ENCODE measurements at regions not wholly inside any gene's neighbourhood (a gene's known extent, or its start where the extent isn't known, plus 50 kb on each side); places are given as distances from the start of the nearest gene placed in this dataset.
"Not testable (repeated sequence)": the region's sequence is repeated elsewhere in the genome, so short reads cannot be mapped to it uniquely, and the experiment has no call there.

DNA sequence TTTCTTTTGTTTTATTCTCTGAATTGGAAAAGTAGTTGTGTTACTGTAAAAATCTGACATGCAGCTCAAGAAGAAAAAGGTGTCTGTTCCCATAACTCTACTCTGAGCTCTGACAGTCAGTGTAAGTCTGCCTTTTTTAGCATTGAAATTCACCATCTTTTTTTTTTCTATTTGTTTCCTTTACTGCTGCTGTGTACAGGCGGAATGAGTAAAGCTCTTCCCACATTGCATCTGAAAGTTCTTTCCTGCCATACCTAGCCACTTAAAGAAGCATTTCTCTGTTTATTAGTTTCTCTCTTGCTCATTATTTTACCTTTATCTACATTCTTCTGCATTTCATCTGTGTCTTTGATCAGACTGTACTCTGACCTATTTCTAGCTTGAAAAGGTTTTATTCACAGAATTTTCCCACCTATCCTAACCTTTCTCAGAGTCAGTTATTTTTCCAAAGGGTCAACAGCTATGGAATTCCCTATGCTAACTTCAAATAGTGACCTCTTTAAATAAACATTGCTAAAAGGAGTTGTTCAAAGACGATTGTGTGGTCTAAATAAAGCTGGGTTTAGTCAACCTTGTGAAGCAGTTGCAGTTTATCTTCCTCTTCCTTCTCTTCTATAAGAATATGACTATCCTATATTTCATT, 1303.1 kb upstream of the ZEB2 start:
- DNase-seq (ENCODE audit: low read depth) = no peak

DNA sequence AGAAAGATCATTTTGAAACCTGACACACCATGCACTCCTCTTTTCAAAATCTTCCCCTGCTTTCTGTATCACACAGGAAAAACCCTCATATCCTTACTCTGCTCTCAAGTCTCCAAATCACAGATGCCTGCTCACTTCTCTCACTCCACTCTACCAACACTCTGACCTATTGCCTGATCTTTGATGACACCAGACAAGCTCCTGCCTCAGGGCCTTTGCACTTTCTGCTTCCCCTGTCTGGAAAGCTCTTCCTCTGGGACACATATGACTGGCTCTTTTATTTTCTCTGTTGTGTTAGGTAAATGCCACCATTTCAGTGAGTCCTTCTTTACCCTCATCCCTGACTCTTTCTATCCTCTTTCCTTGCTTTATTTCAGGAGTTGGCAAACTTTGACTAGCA, 1300.7 kb upstream of the ZEB2 start:
- no peak for DNase-seq (ENCODE audit: low read depth)

DNA sequence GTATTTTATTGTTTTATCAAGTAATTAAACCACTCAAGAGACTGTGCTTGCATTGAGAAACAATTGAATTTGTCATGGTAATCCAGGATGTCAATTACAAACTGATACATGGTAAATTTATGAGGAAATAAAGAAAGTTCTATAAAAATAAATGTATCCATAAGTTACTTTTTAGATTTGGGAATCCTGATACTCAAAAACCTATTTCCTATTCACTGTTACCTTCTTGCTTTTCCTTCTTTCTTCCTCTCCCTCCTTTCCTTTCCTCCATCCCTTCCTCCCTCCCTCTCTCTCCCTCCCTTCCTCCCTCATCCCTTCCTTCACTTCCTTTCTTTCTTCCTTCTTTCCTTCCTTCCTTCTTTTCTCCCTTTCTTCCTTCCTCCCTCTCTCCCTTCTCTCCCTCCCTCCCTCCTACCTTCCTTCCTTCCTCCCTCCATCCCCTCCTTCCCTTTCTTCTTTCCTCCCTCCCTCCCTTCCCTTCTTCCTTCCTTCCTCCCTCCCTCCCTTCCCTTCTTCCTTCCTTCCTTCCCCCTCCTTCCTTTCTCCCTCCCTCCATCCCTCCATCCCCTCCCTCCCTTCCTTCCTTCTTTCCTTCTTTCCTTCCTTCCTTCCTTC, 1299.1 kb upstream of the ZEB2 start:
- no peak for DNase-seq (ENCODE audit: low read depth)

- no peak for DNase-seq (ENCODE audit: low read depth)
Observed at GRCh38 chr2:145815933-145816332, 1296.0 kb upstream of the ZEB2 start.

DNA sequence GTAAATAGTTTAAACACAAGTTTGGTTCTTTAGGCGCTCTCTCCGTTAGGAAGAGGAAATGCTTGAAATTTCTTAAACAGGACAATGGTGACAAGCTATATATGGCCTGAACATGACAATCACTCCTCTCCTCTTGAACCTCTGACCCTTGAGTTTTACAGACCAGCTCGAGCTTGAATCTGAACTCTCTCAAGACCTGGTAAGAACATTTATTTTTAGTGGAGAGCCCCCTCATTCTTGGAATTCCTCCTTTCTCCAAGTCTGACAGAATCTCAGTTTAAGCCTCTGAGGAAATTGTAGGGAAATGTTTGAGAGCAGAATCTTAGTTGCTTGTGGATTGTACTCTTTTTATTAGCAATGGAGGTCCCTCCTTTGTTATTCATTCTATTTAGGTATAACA, 1293.6 kb upstream of the ZEB2 start:
- no peak for DNase-seq (ENCODE audit: low read depth)

DNA sequence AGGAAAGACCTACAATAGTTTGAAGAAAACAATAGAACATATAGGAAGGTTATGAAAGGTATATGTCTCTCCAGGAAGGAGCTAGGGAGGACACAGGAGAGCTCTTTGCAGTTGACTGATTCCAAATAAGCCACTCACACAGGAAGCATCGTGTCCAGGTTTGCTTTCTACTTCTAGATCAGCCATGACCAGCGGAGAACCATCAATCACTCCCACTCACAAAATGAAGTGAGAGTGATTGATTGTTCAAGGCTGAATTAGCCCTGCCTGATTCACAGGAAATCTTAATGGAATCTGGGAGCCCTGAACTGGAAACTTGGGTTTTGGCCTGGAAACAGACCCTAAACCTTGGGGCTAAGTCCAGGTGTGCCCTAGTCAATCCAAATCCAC, 1292.2 kb upstream of the ZEB2 start:
- no peak for DNase-seq (ENCODE audit: low read depth)

GRCh38 chr2:145811276-145812164, 1291.6 kb upstream of the ZEB2 start:
- no peak for DNase-seq (ENCODE audit: low read depth)

DNA sequence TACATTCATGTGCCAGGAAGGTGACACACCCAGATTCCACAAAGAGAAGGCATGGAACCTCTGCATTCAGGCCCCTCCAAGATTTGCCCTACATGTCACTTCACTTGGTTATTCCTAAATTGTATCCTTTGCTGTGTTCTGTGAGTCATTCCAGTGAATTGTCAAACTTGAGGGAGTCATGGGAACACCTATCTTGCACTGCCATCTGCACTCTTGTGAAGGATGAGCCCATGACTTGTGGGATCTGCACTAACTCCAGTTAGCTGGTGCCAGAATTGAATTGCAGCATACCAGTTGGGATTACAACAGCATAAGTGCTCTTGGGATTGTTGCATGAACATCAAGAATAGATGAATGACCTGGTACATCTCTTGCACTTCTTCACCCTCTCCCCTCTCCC, 1288.0 kb upstream of the ZEB2 start:
- no peak for DNase-seq (ENCODE audit: low read depth)

DNA sequence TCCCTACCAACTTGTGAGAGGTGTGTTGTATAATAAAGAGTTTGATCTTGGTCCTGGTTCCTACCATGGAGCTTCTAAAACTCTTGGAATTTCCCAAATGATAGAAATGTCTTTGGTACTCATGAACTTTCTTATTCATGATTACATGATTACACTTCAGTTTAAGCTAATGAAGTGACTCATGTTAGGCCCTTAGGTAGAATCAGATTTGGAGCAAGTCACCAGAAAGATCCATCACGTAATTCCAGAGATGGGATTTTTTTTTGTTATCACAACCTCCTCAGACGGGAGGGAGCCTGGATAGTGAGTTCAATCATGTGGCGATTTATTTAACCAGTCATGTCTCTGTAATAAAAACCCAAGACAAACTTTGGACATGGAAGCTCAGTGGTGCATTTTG, 1287.6 kb upstream of the ZEB2 start:
- DNase-seq (ENCODE audit: low read depth) = no peak

- DNase-seq (ENCODE audit: low read depth) = no peak
Observed at GRCh38 chr2:145806546-145806945, 1286.6 kb upstream of the ZEB2 start.

- DNase-seq (ENCODE audit: low read depth) = no peak
Observed at GRCh38 chr2:145802133-145802532, 1282.2 kb upstream of the ZEB2 start.

GRCh38 chr2:145801210-145801609, 1281.3 kb upstream of the ZEB2 start:
- DNase-seq (ENCODE audit: low read depth) = no peak

GRCh38 chr2:145800151-145801091, 1280.5 kb upstream of the ZEB2 start:
- DNase-seq (ENCODE audit: low read depth) = no peak

DNA sequence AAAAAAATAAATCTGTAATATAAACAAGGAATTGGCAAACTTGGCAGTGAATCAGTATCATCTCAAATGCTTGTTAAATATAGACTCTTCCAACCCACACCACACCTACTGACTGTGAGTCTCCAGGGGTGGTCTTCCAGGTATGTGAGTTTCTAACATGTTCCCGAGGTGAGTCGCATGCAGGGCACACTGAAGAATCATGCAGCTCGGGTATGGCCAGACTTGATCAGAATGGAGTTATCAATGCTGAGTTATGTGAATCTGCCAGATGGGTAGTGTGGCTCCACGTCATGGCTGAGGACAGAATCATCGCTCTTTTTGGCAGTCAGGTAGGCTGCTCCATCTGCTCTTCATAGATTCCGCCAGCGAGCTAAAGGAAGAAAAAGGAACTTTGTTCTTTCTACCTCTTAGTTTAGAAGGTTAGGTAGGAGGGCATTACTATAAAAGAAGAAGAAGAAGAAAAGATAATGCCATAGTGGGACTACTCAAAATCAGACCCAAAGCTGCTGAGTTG, 1279.7 kb upstream of the ZEB2 start:
- no peak for DNase-seq (ENCODE audit: low read depth)

DNA sequence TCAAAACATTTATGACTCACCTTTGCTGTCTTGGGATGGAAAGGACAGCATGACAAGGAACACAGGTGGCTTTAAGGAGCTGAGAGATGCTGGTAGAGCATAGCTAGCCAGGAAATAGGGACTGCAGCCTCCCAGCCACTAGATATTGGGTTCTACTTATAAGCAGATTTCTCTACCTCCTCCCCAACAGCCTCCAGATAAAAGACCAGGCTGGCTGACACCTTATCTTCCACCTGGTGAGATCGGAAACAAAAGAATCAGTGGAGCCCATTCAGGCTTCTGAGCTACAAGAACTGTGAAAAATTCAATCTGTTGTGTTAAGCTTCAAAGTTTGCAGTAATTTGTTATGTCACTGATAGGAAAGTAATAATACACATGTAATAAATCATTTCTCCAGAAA, 1278.5 kb upstream of the ZEB2 start:
- no peak for DNase-seq (ENCODE audit: low read depth)

- no peak for DNase-seq (ENCODE audit: low read depth)
Observed at GRCh38 chr2:145797692-145798091, 1277.8 kb upstream of the ZEB2 start.

GRCh38 chr2:145792745-145793144, 1272.8 kb upstream of the ZEB2 start:
- no peak for DNase-seq (ENCODE audit: low read depth)

GRCh38 chr2:145789636-145790035, 1269.7 kb upstream of the ZEB2 start:
- DNase-seq (ENCODE audit: low read depth) = no peak

- not testable (repeated sequence) for DNase-seq (ENCODE audit: low read depth)
Observed at GRCh38 chr2:145787597-145788361, 1267.9 kb upstream of the ZEB2 start.

- not testable (repeated sequence) for DNase-seq (ENCODE audit: low read depth)
Observed at GRCh38 chr2:145782607-145783006, 1262.7 kb upstream of the ZEB2 start.

GRCh38 chr2:145777914-145778313, 1258.0 kb upstream of the ZEB2 start:
- no peak for DNase-seq (ENCODE audit: low read depth)

Measured in stimulated activated CD8-positive, alpha-beta memory T cell treated with anti-CD3 and anti-CD28 coated beads, Interleukin-4, amount 100 ng/mL, for 24 hours (primary cell).